Parathyroid adenoma (tissue), 2 donors: ENCODE measurements at regions not wholly inside any gene's neighbourhood (a gene's known extent, or its start where the extent isn't known, plus 50 kb on each side); places are given as distances from the start of the nearest gene placed in this dataset.

Experiments
- H2AFZ ChIP-seq: fragments of 300-600 bp; sonication (generic); one replicate; pipeline ENCODE4 v1.7.0; 2017; ENCODE audit warnings: antibody characterized with exemption, mild to moderate bottlenecking
- H3K27ac ChIP-seq: fragments of 300-600 bp; sonication (generic); one replicate; pipeline ENCODE4 v1.7.0; 2017
- H3K27me3 ChIP-seq: fragments of 300-600 bp; sonication (generic); one replicate; pipeline ENCODE4 v1.7.0; 2017; ENCODE audit warnings: low read length; ENCODE audit not compliant: control insufficient read depth, insufficient read depth
- H3K36me3 ChIP-seq: fragments of 300-600 bp; sonication (generic); one replicate; pipeline ENCODE4 v1.7.0; 2017; ENCODE audit warnings: low read length; ENCODE audit not compliant: control insufficient read depth, insufficient read depth
- H3K4me1 ChIP-seq: fragments of 300-600 bp; sonication (generic); one replicate; pipeline ENCODE4 v1.7.0; 2017; ENCODE audit warnings: control low read depth
- H3K4me2 ChIP-seq: fragments of 300-600 bp; sonication (generic); one replicate; pipeline ENCODE4 v1.7.0; 2017; ENCODE audit warnings: low read length
- H3K4me3 ChIP-seq: fragments of 300-600 bp; sonication (generic); one replicate; pipeline ENCODE4 v1.7.0; 2017; ENCODE audit warnings: low read depth, low read length
- H3K79me2 ChIP-seq: fragments of 300-600 bp; sonication (generic); one replicate; pipeline ENCODE4 v1.7.0; 2017; ENCODE audit warnings: control low read depth
- H3K9ac ChIP-seq: fragments of 300-600 bp; sonication (generic); one replicate; pipeline ENCODE4 v1.7.0; 2017; ENCODE audit warnings: mild to moderate bottlenecking
- H3K9me3 ChIP-seq: fragments of 300-600 bp; sonication (generic); one replicate; pipeline ENCODE4 v1.7.0; 2017; ENCODE audit warnings: low read length; ENCODE audit not compliant: control insufficient read depth
- TF ChIP-seq, protein P1 (sequence below): fragments of 300-600 bp; sonication (generic); IDR thresholded peaks from one replicate; pipeline ENCODE4 v1.7.0; 2017; ENCODE audit warnings: antibody characterized with exemption, mild to moderate bottlenecking
- donor health status: primary hyperparathyroidism.

DNA sequence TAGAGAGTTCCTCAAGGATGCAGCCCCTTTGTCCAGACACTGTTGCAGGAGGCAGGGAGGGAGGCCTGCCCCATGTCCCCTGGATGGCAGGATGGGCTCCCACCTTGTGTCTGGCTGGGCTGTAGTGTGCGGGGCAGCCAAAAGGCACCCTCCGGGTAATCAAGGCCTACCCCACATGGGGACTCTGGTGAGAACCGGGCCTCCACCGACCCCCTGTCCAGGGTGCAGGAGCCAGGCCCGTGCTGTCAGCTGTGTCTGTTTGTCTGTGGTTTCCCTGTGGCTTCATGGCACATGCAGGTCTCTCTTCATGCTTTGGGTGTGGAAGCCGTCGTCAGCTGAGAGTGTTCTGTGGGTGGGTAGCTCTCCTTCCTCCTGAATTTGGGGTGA, 1240.9 kb downstream of the BRD1 start:
- TF ChIP-seq, protein P1, sequence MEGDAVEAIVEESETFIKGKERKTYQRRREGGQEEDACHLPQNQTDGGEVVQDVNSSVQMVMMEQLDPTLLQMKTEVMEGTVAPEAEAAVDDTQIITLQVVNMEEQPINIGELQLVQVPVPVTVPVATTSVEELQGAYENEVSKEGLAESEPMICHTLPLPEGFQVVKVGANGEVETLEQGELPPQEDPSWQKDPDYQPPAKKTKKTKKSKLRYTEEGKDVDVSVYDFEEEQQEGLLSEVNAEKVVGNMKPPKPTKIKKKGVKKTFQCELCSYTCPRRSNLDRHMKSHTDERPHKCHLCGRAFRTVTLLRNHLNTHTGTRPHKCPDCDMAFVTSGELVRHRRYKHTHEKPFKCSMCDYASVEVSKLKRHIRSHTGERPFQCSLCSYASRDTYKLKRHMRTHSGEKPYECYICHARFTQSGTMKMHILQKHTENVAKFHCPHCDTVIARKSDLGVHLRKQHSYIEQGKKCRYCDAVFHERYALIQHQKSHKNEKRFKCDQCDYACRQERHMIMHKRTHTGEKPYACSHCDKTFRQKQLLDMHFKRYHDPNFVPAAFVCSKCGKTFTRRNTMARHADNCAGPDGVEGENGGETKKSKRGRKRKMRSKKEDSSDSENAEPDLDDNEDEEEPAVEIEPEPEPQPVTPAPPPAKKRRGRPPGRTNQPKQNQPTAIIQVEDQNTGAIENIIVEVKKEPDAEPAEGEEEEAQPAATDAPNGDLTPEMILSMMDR: no peak
- no peaks in the 10 kb centered on the region for H3K79me2 ChIP-seq

DNA sequence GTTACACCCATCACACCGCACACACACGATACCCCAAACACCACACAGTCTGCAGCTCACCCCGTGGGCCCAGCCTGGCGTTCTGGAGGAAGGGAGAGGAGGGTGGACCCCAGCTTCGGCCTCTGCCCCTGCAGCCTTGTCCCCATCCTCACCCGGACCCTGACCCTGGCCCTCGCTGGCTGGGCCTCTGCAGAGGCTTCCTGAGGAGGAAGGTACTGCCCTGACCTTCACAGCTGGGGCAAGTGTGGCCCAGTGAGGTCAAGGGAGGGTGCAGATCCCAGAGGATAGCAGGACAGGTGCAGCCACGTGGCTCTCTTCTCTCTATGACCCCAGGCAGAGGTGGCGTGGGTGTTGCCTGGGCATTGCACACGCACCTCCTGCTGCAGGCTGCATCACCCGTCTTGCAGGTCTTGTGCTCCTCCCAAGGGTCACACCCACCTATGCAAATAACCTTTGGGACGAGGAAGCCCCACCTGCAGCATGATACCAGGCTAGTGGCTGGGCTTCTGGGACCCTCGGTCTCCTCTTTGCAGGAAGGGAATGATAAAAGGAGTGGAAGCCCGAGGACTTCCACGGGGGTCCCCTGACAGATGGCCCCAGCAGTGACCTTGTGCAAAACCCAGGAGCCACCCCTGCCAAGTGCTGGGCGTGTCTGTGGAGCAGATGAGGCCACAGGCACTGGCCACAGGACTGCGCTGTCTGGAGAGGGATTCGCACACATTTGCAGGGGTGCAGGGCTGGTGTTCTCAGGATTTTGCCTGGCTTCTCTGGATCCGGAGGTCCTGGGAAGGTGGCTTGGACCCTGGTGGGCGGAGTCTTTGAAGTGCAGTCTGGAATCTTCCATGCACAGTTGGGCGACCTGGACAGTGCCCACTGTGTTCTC, 1241.5 kb downstream of the BRD1 start:
- H3K4me1 ChIP-seq: no peaks in the 10 kb centered on the region
- no peaks in the 10 kb centered on the region for H3K27me3 ChIP-seq
- H3K9ac ChIP-seq: no peak overlapping the region
- H3K9me3 ChIP-seq: no peaks in the 10 kb centered on the region
- no peaks in the 10 kb centered on the region for H3K36me3 ChIP-seq
- H3K4me3 ChIP-seq: no peak overlapping the region
- no peak overlapping the region for H2AFZ ChIP-seq
- no peak overlapping the region for H3K27ac ChIP-seq
- TF ChIP-seq, protein P1: no peak
- H3K79me2 ChIP-seq: no peaks in the 10 kb centered on the region
- no peak overlapping the region for H3K4me2 ChIP-seq

More for the DNA sequence above, 1240.9 kb downstream of the BRD1 start:
- no peak overlapping the region for H3K27ac ChIP-seq
- H3K36me3 ChIP-seq: no peaks in the 10 kb centered on the region
- H3K4me2 ChIP-seq: no peak overlapping the region
- no peak overlapping the region for H2AFZ ChIP-seq
- H3K27me3 ChIP-seq: no peaks in the 10 kb centered on the region
- H3K9me3 ChIP-seq: no peaks in the 10 kb centered on the region
- H3K4me3 ChIP-seq: no peak overlapping the region
- no peak overlapping the region for H3K9ac ChIP-seq
- H3K4me1 ChIP-seq: no peaks in the 10 kb centered on the region

DNA sequence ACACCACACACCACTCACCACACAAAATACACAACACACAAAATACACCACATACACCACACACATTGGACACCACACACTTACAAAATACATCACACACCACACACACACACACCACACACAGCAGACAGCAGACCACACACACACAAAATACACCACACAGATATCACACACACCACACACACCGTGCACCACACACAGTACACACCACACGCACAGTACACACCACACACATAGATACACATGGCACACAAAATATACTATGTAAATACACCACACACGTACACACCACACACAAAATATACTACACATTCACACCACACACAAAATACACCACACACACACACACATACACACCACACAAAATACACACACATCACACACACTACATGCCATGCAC, 1243.5 kb downstream of the BRD1 start:
- Histone ChIP-seq H3K27ac (no peak overlapping the region), H3K27me3 (no peaks in the 10 kb centered on the region), H3K9ac (no peak overlapping the region), H3K4me3 (no peak overlapping the region), H3K4me1 (no peaks in the 10 kb centered on the region), H3K79me2 (no peaks in the 10 kb centered on the region), H3K4me2 (no peak overlapping the region), H2AFZ (no peak overlapping the region), H3K9me3 (no peaks in the 10 kb centered on the region), H3K36me3 (no peaks in the 10 kb centered on the region)
- TF ChIP-seq, protein P1: no peak

DNA sequence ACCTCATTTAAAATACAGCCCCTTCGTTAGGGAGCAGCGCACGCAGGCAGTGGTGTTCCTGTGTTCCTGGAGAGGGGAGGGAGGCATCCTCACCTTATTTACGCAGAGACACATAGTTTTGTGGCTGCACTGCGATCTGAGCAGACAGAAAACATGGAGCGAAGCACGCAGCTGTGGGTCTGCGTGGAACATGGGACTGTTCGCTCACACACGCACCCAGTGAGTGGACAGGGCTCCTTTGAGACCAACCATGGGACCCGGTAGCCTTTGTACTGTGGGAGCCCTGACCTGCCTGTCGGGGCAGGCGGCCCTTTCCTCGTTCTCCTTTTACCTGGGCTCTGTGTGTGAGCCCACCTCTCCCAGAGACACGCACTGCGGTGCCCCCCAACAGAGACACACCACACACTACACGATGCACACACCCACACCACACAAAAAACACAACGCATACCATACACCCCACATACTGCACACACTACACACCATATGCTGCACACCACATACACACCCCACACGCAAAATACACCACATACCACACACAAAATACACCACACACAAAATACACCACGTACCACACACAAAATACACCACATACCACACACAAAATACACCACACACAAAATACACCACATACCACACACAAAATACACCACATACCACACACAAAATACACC, 1245.7 kb downstream of the BRD1 start:
- TF ChIP-seq, protein P1: no peak
- no peaks in the 10 kb centered on the region for H3K4me1 ChIP-seq
- H3K4me2 ChIP-seq: no peak overlapping the region
- no peak overlapping the region for H3K27ac ChIP-seq
- H3K27me3 ChIP-seq: no peaks in the 10 kb centered on the region
- no peaks in the 10 kb centered on the region for H3K36me3 ChIP-seq
- H3K79me2 ChIP-seq: no peaks in the 10 kb centered on the region
- H2AFZ ChIP-seq: no peak overlapping the region
- H3K4me3 ChIP-seq: no peak overlapping the region
- H3K9ac ChIP-seq: no peak overlapping the region
- H3K9me3 ChIP-seq: no peaks in the 10 kb centered on the region
